ENCODE measurements at regions not wholly inside any gene's neighbourhood (a gene's known extent, or its start where the extent isn't known, plus 50 kb on each side); places are given as distances from the start of the nearest gene placed in this dataset.

- TF ChIP-seq CTCF (conservative IDR thresholded peaks at IDR 0.05; ENCODE audit: low read depth, low read length) (no peak), EZH2phosphoT487 (IDR thresholded peaks at IDR 0.05; ENCODE audit: borderline replicate concordance, low read length) (no peak), EZH2 (IDR thresholded peaks at IDR 0.05; ENCODE audit: low read length, unreplicated experiment) (no peak)
Measured at GRCh38 chr13:61029064-61029463, 386.6 kb downstream of the PCDH20 start.
